ENCODE measurements at regions not wholly inside any gene's neighbourhood (a gene's known extent, or its start where the extent isn't known, plus 50 kb on each side); places are given as distances from the start of the nearest gene placed in this dataset.
"Not testable (repeated sequence)": the region's sequence is repeated elsewhere in the genome, so short reads cannot be mapped to it uniquely, and the experiment has no call there.

DNA sequence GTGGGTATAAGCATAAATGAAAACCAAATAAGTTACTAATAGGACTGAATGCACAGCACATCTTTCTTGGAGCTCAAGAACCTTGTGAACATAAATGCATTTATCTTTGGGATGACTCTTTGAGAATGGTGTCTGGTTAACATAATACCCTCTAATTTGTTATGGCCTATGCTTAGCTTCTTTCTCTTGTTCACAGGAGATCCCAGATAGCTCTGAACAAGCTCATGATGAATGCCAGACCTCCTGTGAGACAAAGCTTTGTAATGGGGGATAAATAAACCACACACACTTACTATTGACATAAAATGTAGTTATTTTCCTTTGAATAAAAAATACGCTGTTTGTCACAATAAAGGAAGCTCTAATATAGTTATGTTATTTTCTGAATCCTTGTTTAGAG, 111.5 kb downstream of the PSAT1 start:
- H3K4me3 ChIP-seq (ENCODE audit: low read depth, low read length) = no peak overlapping the region
- TF ChIP-seq, protein P1, sequence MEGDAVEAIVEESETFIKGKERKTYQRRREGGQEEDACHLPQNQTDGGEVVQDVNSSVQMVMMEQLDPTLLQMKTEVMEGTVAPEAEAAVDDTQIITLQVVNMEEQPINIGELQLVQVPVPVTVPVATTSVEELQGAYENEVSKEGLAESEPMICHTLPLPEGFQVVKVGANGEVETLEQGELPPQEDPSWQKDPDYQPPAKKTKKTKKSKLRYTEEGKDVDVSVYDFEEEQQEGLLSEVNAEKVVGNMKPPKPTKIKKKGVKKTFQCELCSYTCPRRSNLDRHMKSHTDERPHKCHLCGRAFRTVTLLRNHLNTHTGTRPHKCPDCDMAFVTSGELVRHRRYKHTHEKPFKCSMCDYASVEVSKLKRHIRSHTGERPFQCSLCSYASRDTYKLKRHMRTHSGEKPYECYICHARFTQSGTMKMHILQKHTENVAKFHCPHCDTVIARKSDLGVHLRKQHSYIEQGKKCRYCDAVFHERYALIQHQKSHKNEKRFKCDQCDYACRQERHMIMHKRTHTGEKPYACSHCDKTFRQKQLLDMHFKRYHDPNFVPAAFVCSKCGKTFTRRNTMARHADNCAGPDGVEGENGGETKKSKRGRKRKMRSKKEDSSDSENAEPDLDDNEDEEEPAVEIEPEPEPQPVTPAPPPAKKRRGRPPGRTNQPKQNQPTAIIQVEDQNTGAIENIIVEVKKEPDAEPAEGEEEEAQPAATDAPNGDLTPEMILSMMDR (conservative IDR thresholded peaks at IDR 0.05; ENCODE audit: low read depth, low read length) = no peak
- DNase-seq (ENCODE audit: low read depth) = no peak

DNA sequence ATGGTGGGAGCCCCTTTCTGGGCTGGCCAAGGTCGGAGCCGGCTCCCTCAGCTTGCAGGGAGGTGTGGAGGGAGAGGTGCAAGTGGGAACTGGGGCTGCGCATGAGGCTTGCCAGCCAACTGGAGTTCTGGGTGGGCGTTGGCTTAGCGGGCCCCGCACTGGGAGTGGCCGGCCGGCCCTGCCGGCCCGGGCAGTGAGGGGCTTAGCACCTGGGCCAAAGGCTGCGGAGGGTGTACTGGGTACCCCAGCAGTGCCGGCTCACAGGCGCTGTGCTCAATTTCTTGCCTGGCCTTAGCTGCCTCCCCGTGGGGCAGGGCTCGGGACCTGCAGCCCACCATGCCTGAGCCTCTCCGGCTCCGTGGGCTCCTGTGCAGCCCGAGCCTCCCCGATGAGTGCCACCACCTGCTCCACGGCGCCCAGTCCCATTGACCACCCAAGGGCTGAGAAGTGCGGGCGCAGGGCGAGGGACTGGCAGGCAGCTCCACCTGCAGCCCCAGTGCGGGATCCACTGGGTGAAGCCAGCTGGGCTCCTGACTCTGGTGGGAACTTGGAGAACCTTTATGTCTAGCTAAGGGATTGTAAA, 113.1 kb downstream of the PSAT1 start:
- DNase-seq (ENCODE audit: low read depth); H3K4me3 ChIP-seq (ENCODE audit: low read depth, low read length): not testable (repeated sequence)

DNA sequence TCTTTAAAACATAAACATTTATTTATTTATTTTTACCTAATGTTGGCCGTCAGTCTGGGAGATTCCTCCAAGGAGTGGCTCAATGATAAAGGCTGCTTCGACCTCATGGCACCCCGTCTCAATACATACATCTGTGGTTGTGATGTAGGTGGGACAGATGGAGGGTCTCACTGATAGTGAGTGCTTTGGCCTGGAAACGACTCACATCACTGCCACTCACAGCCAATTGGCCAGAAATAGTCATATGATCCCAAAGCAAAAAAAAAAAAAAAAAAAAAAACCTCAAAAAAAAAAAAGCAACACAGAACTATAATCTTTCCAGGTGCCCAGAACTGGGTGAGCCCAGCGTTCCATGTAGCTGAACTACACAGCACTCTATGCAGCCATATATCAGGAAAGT, 125.4 kb downstream of the PSAT1 start:
- TF ChIP-seq, protein P1 (conservative IDR thresholded peaks at IDR 0.05; ENCODE audit: low read depth, low read length) = no peak

DNA sequence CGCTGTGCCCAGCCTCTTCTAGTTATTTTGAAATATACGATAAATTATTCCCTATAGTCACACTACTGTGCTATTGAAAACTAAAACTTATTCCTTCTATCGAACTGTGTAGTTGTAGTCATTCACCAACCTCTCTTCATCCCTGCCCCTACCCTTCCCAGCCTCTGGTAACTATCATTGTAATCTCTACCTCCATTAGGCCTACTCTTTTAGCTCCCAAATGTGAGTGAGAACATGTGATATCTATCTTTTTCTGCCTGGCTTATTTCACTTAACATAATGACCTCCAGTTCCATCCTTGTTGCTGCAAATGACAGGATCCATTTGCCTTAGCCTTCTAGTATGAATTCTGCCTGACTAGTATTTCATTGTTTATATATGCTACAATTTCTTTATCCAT, 127.4 kb downstream of the PSAT1 start:
- no peak overlapping the region for H3K4me3 ChIP-seq (ENCODE audit: low read depth, low read length)
- DNase-seq (ENCODE audit: low read depth) = no peak
- TF ChIP-seq, protein P1 (conservative IDR thresholded peaks at IDR 0.05; ENCODE audit: low read depth, low read length) = no peak

More for the DNA sequence above, 125.4 kb downstream of the PSAT1 start:
- no peak overlapping the region for H3K4me3 ChIP-seq (ENCODE audit: low read depth, low read length)
- DNase-seq (ENCODE audit: low read depth) = no peak

DNA sequence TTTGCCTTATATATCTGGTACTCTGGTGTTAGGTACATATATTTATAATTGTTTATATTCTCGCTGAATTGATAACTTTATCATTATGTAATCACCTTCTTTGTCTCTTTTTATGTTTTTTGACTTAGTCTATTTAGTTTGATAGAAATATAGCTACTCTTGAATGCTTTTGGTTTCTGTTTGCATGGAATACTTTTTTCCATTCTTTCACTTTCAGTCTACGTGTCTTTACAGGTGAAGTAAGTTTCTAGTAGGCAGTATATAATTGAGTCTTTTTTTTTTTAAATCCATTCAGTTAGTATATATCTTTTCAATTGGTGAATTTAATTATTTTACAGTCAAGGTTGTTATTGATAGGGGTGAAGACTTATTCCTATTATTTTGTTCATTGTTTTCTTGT, 131.7 kb downstream of the PSAT1 start:
- DNase-seq (ENCODE audit: low read depth) = no peak
- TF ChIP-seq, protein P1 (conservative IDR thresholded peaks at IDR 0.05; ENCODE audit: low read depth, low read length) = no peak
- H3K4me3 ChIP-seq (ENCODE audit: low read depth, low read length) = no peak overlapping the region

DNA sequence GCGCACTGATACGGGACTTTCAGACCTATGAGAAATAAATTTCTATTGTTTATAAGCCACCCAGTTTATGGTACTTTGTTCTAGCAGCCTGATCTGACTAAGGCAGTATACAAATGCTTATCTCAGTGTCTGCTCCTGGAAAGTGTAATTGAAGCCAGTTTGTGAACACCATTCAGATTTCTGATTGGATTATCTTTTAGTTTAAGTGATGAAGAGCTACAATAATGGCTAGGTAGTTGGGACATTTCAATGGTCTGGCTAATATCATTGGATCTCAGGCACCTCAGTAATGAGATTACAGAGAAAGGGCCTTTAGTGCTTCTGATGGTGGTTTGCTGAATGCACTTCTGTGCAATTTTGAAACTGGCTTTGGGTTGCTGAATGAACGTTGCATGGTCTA, 133.5 kb downstream of the PSAT1 start:
- DNase-seq (ENCODE audit: low read depth) = no peak
- TF ChIP-seq, protein P1 (conservative IDR thresholded peaks at IDR 0.05; ENCODE audit: low read depth, low read length) = no peak
- no peak overlapping the region for H3K4me3 ChIP-seq (ENCODE audit: low read depth, low read length)

DNA sequence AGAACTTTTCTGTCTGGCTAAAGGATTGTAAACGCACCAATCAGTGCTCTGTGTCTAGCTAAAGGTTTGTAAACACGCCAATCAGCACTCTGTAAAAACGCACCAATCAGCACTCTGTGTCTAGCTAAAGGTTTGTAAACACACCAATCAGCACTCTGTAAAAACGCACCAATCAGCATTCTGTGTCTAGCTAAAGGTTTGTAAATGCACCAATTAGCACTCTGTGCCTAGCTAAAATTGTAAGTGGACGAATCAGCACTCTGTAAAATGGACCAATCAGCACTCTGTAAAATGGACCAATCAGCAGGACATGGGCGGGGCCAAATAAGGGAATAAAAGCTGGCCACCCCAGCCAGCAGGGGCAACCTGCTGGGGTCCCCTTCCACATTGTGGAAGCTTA, 134.1 kb downstream of the PSAT1 start:
- H3K4me3 ChIP-seq (ENCODE audit: low read depth, low read length); DNase-seq (ENCODE audit: low read depth): not testable (repeated sequence)

DNA sequence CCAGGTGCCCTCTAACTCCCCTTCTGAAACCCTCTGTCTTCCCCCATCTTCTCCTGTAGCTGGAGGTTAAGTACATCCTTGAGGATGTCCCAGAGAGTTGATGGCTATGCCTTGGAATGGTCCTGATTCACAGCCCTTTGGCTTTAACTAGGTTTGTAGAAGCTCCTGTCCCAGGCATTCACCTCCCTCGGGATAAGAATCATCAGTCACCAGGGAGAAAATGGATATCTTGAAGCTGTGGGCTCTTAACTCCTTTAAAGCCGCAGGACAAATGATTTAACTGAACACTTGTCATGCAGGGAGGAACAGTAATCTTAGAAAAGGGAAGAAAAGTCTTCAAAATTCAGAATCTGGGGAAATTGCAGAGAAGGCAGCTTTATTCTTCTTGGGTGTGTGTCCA, 139.9 kb downstream of the PSAT1 start:
- no peak overlapping the region for H3K4me3 ChIP-seq (ENCODE audit: low read depth, low read length)
- no peak for DNase-seq (ENCODE audit: low read depth)
- TF ChIP-seq, protein P1 (conservative IDR thresholded peaks at IDR 0.05; ENCODE audit: low read depth, low read length) = no peak
